ENCODE measurements at regions not wholly inside any gene's neighbourhood (a gene's known extent, or its start where the extent isn't known, plus 50 kb on each side); places are given as distances from the start of the nearest gene placed in this dataset.

GRCh38 chr7:116425647-116426209 is 73.8 kb upstream of the CAV2 start:
- DNase-seq = no peak

- DNase-seq = no peak
Measured at GRCh38 chr7:116426428-116427156, 72.9 kb upstream of the CAV2 start.

- peak; percentile 7 for DNase-seq
Measured at GRCh38 chr7:116429986-116430619, 69.4 kb upstream of the CAV2 start.

- no peak for DNase-seq
Measured at GRCh38 chr7:116431787-116432526, 67.6 kb upstream of the CAV2 start.

GRCh38 chr7:116432527-116432916 is 67.0 kb upstream of the CAV2 start:
- DNase-seq = no peak

- DNase-seq = no peak
Measured at GRCh38 chr7:116433246-116433645, 66.3 kb upstream of the CAV2 start.

- DNase-seq = no peak
Measured at GRCh38 chr7:116434820-116435341, 64.7 kb upstream of the CAV2 start.

- no peak for DNase-seq
Measured at GRCh38 chr7:116436305-116436826, 63.2 kb upstream of the CAV2 start.

- no peak for DNase-seq
Measured at GRCh38 chr7:116438267-116438666, 61.3 kb upstream of the CAV2 start.

- DNase-seq = no peak
Measured at GRCh38 chr7:116439005-116439404, 60.5 kb upstream of the CAV2 start.

- no peak for DNase-seq
Measured at GRCh38 chr7:116439841-116440549, 59.5 kb upstream of the CAV2 start.

GRCh38 chr7:116441534-116441933 is 58.0 kb upstream of the CAV2 start:
- no peak for DNase-seq

GRCh38 chr7:116443101-116443523 is 56.4 kb upstream of the CAV2 start:
- no peak for DNase-seq

GRCh38 chr7:116443646-116444045 is 55.9 kb upstream of the CAV2 start:
- DNase-seq = no peak

- DNase-seq = no peak
Measured at GRCh38 chr7:116445447-116446211, 53.9 kb upstream of the CAV2 start.

- DNase-seq = no peak
Measured at GRCh38 chr7:116446212-116446855, 53.2 kb upstream of the CAV2 start.

- no peak for DNase-seq
Measured at GRCh38 chr7:116447436-116447835, 52.1 kb upstream of the CAV2 start.

GRCh38 chr7:116447966-116448839 is 51.3 kb upstream of the CAV2 start:
- DNase-seq = no peak

- no peak for DNase-seq
Measured at GRCh38 chr7:116449441-116449840, 50.1 kb upstream of the CAV2 start.
